H1 (cell line): ENCODE measurements at regions not wholly inside any gene's neighbourhood (a gene's known extent, or its start where the extent isn't known, plus 50 kb on each side); places are given as distances from the start of the nearest gene placed in this dataset.
"Not testable (repeated sequence)": the region's sequence is repeated elsewhere in the genome, so short reads cannot be mapped to it uniquely, and the experiment has no call there.

Source experiments
- CTCF ChIA-PET: fragments of 300-600 bp; sonication (Branson Sonifier 250); formaldehyde crosslinking; loops from one replicate; lab custom pipeline; 2021; ENCODE audit not compliant: partially characterized antibody; lab: Charles Lee
- POLR2A ChIA-PET: fragments of 300-600 bp; sonication (Branson Sonifier 250); formaldehyde crosslinking; loops from one replicate; lab custom pipeline; 2021; ENCODE audit warnings: inconsistent platforms; ENCODE audit not compliant: partially characterized antibody; lab: Charles Lee
- DNase-seq, 2 experiments: peaks; one replicate each; pipeline versions ENCODE4 v3.0.0 to v3.0.0-alpha.2; 2010 to 2022; ENCODE audit warnings: low spot score in 2 of 2, low read depth in 1 of 2, mixed read lengths in 1 of 2
- FAIRE-seq: peaks from 2 replicates; lab custom pipeline; 2011; peaks lifted over from hg19 to GRCh38; lab: Jason Lieb, UNC
- H2AFZ ChIP-seq: 2 replicates; pipeline ENCODE4 v1.8.1; 2012; ENCODE audit warnings: low read length, inconsistent platforms
- H2AK5ac ChIP-seq: 2 replicates; pipeline ENCODE4 v1.6.1; 2013; ENCODE audit warnings: low read depth, low read length
- H2BK120ac ChIP-seq: replicated peaks from 2 replicates; pipeline ENCODE3; 2013; ENCODE audit warnings: low read depth, low read length, inconsistent platforms
- H2BK12ac ChIP-seq: 2 replicates; pipeline ENCODE4 v1.6.1; 2013; ENCODE audit warnings: low read depth, low read length
- H2BK15ac ChIP-seq: 2 replicates; pipeline ENCODE4 v1.6.1; 2013; ENCODE audit warnings: low read length
- H2BK20ac ChIP-seq: 2 replicates; pipeline ENCODE4 v1.6.1; 2013; ENCODE audit warnings: low read length
- H2BK5ac ChIP-seq: 2 replicates; pipeline ENCODE4 v1.6.1; 2013; ENCODE audit warnings: low read depth, low read length
- H3K14ac ChIP-seq: 2 replicates; pipeline ENCODE4 v1.6.1; 2013; ENCODE audit warnings: inconsistent platforms; ENCODE audit not compliant: insufficient read length
- H3K18ac ChIP-seq: 2 replicates; pipeline ENCODE4 v1.6.1; 2013; ENCODE audit warnings: low read length; ENCODE audit errors: extremely low read depth
- H3K23ac ChIP-seq: 2 replicates; pipeline ENCODE4 v1.6.1; 2013; ENCODE audit warnings: inconsistent platforms; ENCODE audit not compliant: insufficient read length
- H3K23me2 ChIP-seq: 2 replicates; pipeline ENCODE4 v1.6.1; 2013; ENCODE audit warnings: low read depth, low read length
- H3K27ac ChIP-seq: 2 replicates; pipeline ENCODE4 v1.6.1; 2011; ENCODE audit warnings: low read depth, low read length, inconsistent platforms
- H3K27me3 ChIP-seq, 4 experiments: replicated peaks in 1 of 4; 1 replicate in 1 of 4; 2 replicates in 3 of 4; pipeline versions ENCODE4 v1.6.1 to v1.8.1; 2011 to 2013; ENCODE audit warnings: low read length in 3 of 4, mild to moderate bottlenecking in 3 of 4, inconsistent platforms in 2 of 4, mixed read lengths in 2 of 4, moderate library complexity in 1 of 4; ENCODE audit not compliant: control insufficient read depth in 3 of 4, insufficient read depth in 3 of 4; ENCODE audit errors: extremely low read depth in 1 of 4
- H3K36me3 ChIP-seq, 4 experiments: 2 replicates each; pipeline versions ENCODE4 v1.6.1 to v1.8.1; 2011 to 2013; ENCODE audit warnings: mild to moderate bottlenecking in 4 of 4, low read length in 3 of 4, moderate library complexity in 2 of 4, control low read depth in 1 of 4, inconsistent platforms in 1 of 4; ENCODE audit not compliant: insufficient read depth in 4 of 4, control insufficient read depth in 2 of 4
- H3K4ac ChIP-seq: replicated peaks from 2 replicates; pipeline ENCODE3; 2013; ENCODE audit warnings: low read length, low read depth, mixed read lengths, inconsistent platforms; ENCODE audit not compliant: insufficient read length
- H3K4me1 ChIP-seq, 4 experiments: replicated peaks in 1 of 4; 1 replicate in 1 of 4; 2 replicates in 3 of 4; pipeline versions ENCODE4 v1.6.1 to v1.8.1; 2011 to 2013; ENCODE audit warnings: low read length in 3 of 4, inconsistent platforms in 2 of 4, mixed read lengths in 1 of 4; ENCODE audit not compliant: insufficient read depth in 4 of 4, control insufficient read depth in 3 of 4
- H3K4me2 ChIP-seq, 2 experiments: 2 replicates each; pipeline versions ENCODE4 v1.6.1 to v1.8.1; 2011 to 2013; ENCODE audit warnings: low read depth in 2 of 2, low read length in 2 of 2, control low read depth in 1 of 2, inconsistent platforms in 1 of 2, mild to moderate bottlenecking in 1 of 2; ENCODE audit not compliant: insufficient read depth in 1 of 2
- H3K4me3 ChIP-seq, 4 experiments: fragments of 200-600, 300-600 bp in 1 of 4; sonication (generic), shearing (Covaris generic), sonication (Bioruptor Twin) in 1 of 4; 2 replicates each; pipeline versions ENCODE4 v1.5.1 to v1.8.1; 2011 to 2016; ENCODE audit warnings: low read length in 4 of 4, low read depth in 3 of 4, control low read depth in 2 of 4, inconsistent platforms in 2 of 4, mild to moderate bottlenecking in 2 of 4, mixed read lengths in 1 of 4, moderate library complexity in 1 of 4; ENCODE audit not compliant: insufficient read depth in 2 of 4; ENCODE audit errors: extremely low read depth in 1 of 4
- H3K56ac ChIP-seq: replicated peaks from 2 replicates; pipeline ENCODE3; 2013; ENCODE audit warnings: low read depth, mild to moderate bottlenecking, mixed read lengths, low read length, inconsistent platforms; ENCODE audit not compliant: insufficient read length
- H3K79me1 ChIP-seq: 2 replicates; pipeline ENCODE4 v1.6.1; 2013; ENCODE audit warnings: low read depth, low read length, control low read depth
- H3K79me2 ChIP-seq, 2 experiments: 2 replicates each; pipeline versions ENCODE4 v1.6.1 to v1.8.1; 2012 to 2013; ENCODE audit warnings: low read length in 2 of 2, mild to moderate bottlenecking in 2 of 2, inconsistent platforms in 1 of 2; ENCODE audit not compliant: insufficient read depth in 2 of 2, control insufficient read depth in 1 of 2
- H3K9ac ChIP-seq, 4 experiments: replicated peaks in 1 of 4; 1 replicate in 1 of 4; 2 replicates in 3 of 4; pipeline versions ENCODE4 v1.6.1 to v1.8.1; 2011 to 2013; ENCODE audit warnings: low read depth in 3 of 4, low read length in 3 of 4, control low read depth in 2 of 4, mild to moderate bottlenecking in 2 of 4, moderate library complexity in 2 of 4, inconsistent platforms in 1 of 4; ENCODE audit errors: extremely low read depth in 1 of 4
- H3K9me3 ChIP-seq, 2 experiments: 2 replicates each; pipeline versions ENCODE4 v1.6.1 to v1.8.1; 2012 to 2013; ENCODE audit warnings: mild to moderate bottlenecking in 2 of 2, moderate library complexity in 2 of 2, control low read depth in 1 of 2, inconsistent platforms in 1 of 2, low read depth in 1 of 2, low read length in 1 of 2, mixed read lengths in 1 of 2; ENCODE audit not compliant: insufficient read depth in 2 of 2
- H4K20me1 ChIP-seq, 2 experiments: replicated peaks in 1 of 2; 2 replicates each; pipeline versions ENCODE3 to v1.8.1; 2011 to 2013; ENCODE audit warnings: inconsistent platforms in 2 of 2, low read length in 2 of 2, mild to moderate bottlenecking in 1 of 2; ENCODE audit not compliant: insufficient read depth in 2 of 2, control insufficient read depth in 1 of 2
- H4K5ac ChIP-seq: 2 replicates; pipeline ENCODE4 v1.6.1; 2013; ENCODE audit warnings: low read length, low read depth, mixed read lengths, inconsistent platforms; ENCODE audit not compliant: insufficient read length
- H4K8ac ChIP-seq: 2 replicates; pipeline ENCODE4 v1.8.0; 2013; ENCODE audit warnings: mild to moderate bottlenecking, moderate library complexity, low read length, inconsistent platforms; ENCODE audit not compliant: insufficient read depth; ENCODE audit errors: extremely low read depth
- H4K91ac ChIP-seq: replicated peaks from 2 replicates; pipeline ENCODE3; 2013; ENCODE audit warnings: low read length, mixed read lengths, inconsistent platforms; ENCODE audit not compliant: insufficient read length
- WGBS, 2 experiments: shearing (Covaris generic) in 1 of 2; methylation state at CpG; one replicate each; pipeline versions ENCODE4 v1.1.6 to v1.1.7; 2013 to 2015; ENCODE audit warnings: low lambda C conversion rate in 2 of 2, mixed read lengths in 2 of 2, inconsistent platforms in 1 of 2, low coverage in 1 of 2, missing lambda C conversion rate in 1 of 2; ENCODE audit not compliant: insufficient replicate concordance in 2 of 2, insufficient coverage in 1 of 2, insufficient read length in 1 of 2; ENCODE audit errors: extremely low coverage in 1 of 2, missing lambda C conversion rate in 1 of 2; 5-methylcytosine and 5-hydroxymethylcytosine counted together

DNA sequence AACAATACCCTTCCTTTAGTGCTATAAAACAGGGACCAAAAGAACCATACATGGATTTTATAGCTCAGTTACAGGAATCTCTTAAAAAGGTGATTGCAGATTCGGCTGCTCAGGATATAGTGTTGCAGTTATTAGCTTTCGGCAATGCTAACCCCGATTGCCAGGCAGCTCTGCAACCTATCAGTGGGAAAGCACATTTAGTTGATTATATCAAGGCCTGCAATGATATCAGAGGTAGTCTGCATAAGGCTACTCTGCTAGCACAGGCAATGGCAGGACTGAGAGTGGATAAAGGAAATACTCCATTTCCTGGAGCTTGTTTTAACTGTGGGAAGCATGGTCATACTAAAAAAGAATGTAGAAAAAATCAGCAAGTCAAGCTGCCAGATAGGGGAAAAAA lies 327.7 kb downstream of the REEP3 start:
- H3K23me2 ChIP-seq, H4K91ac ChIP-seq, H3K27ac ChIP-seq, H3K79me1 ChIP-seq, H2AFZ ChIP-seq, H4K20me1 ChIP-seq, H4K8ac ChIP-seq, H2BK15ac ChIP-seq, H3K36me3 ChIP-seq, H2BK5ac ChIP-seq, H3K56ac ChIP-seq, H3K27me3 ChIP-seq, H2BK120ac ChIP-seq, H3K79me2 ChIP-seq, H3K4ac ChIP-seq, H3K4me3 ChIP-seq, H2BK12ac ChIP-seq, H3K4me1 ChIP-seq, H3K18ac ChIP-seq, H3K4me2 ChIP-seq, H4K5ac ChIP-seq, H2BK20ac ChIP-seq, H3K14ac ChIP-seq, POLR2A ChIA-PET, H2AK5ac ChIP-seq, H3K9ac ChIP-seq, DNase-seq, FAIRE-seq, H3K23ac ChIP-seq: not testable (repeated sequence)
- WGBS, 2 experiments: 83% methylated on average over 3 of the region's 3 CpGs; no CpG with 5 or more reads in 1 of the 2 experiments
- CTCF ChIA-PET: interaction anchor here (1.3 to 1.8 kb wide), 2 partner anchors 17 to 18 kb away, joined by 4 to 7 read pairs; no protein-coding TSS in a partner anchor
- H3K9me3 ChIP-seq: peaks cover 14 to 16% of the 10 kb centered on the region in 2 experiments
